Stimulated activated CD4-positive, alpha-beta T cell treated with anti-CD3 and anti-CD28 coated beads, Interleukin-1b, Interleukin-23, amount 100 ng/mL, for 24 hours (primary cell): ENCODE measurements at regions not wholly inside any gene's neighbourhood (a gene's known extent, or its start where the extent isn't known, plus 50 kb on each side); places are given as distances from the start of the nearest gene placed in this dataset.
"Not testable (repeated sequence)": the region's sequence is repeated elsewhere in the genome, so short reads cannot be mapped to it uniquely, and the experiment has no call there.

Experiments
- DNase-seq, 4 experiments: peaks; one replicate each; pipeline ENCODE4 v3.0.0-alpha.2; 2020; ENCODE audit warnings: low read depth in 4 of 4, low spot score in 1 of 4

- DNase-seq: no peak
These were observed 1302.3 kb downstream of the XPNPEP1 start for GRCh38 chr10:108620821-108621534.

GRCh38 chr10:108616559-108617285 lies 1306.6 kb downstream of the XPNPEP1 start:
- no peak for DNase-seq

GRCh38 chr10:108615576-108616320 lies 1307.6 kb downstream of the XPNPEP1 start:
- no peak for DNase-seq

- DNase-seq: no peak
These were observed 1310.8 kb downstream of the XPNPEP1 start for GRCh38 chr10:108612485-108612884.

GRCh38 chr10:108608860-108609259 lies 1314.5 kb downstream of the XPNPEP1 start:
- no peak for DNase-seq

GRCh38 chr10:108601851-108602250 lies 1321.5 kb downstream of the XPNPEP1 start:
- no peak for DNase-seq

- not testable (repeated sequence) for DNase-seq
These were observed 1322.8 kb downstream of the XPNPEP1 start for GRCh38 chr10:108600511-108600910.

- DNase-seq: not testable (repeated sequence)
These were observed 1324.0 kb downstream of the XPNPEP1 start for GRCh38 chr10:108599317-108599716.

- DNase-seq: no peak
These were observed 1324.5 kb downstream of the XPNPEP1 start for GRCh38 chr10:108598831-108599230.

- DNase-seq: no peak
These were observed 1325.0 kb downstream of the XPNPEP1 start for GRCh38 chr10:108598320-108598695.

GRCh38 chr10:108597657-108598319 lies 1325.5 kb downstream of the XPNPEP1 start:
- no peak for DNase-seq

GRCh38 chr10:108597031-108597430 lies 1326.3 kb downstream of the XPNPEP1 start:
- DNase-seq: no peak

- no peak for DNase-seq
These were observed 1330.4 kb downstream of the XPNPEP1 start for GRCh38 chr10:108592956-108593355.

- DNase-seq: no peak
These were observed 1331.9 kb downstream of the XPNPEP1 start for GRCh38 chr10:108591417-108591816.

GRCh38 chr10:108586424-108586823 lies 1336.9 kb downstream of the XPNPEP1 start:
- no peak for DNase-seq

- DNase-seq: no peak
These were observed 1339.4 kb downstream of the XPNPEP1 start for GRCh38 chr10:108583877-108584276.

- DNase-seq: no peak
These were observed 1340.4 kb downstream of the XPNPEP1 start for GRCh38 chr10:108582888-108583287.

- no peak for DNase-seq
These were observed 1340.9 kb downstream of the XPNPEP1 start for GRCh38 chr10:108582387-108582786.

- no peak for DNase-seq
These were observed 1345.1 kb downstream of the XPNPEP1 start for GRCh38 chr10:108578258-108578657.

GRCh38 chr10:108574233-108574632 lies 1349.1 kb downstream of the XPNPEP1 start:
- no peak for DNase-seq

GRCh38 chr10:108568824-108569223 lies 1354.5 kb downstream of the XPNPEP1 start:
- no peak for DNase-seq
